Tibial nerve (tissue), 3 donors: ENCODE measurements at regions not wholly inside any gene's neighbourhood (a gene's known extent, or its start where the extent isn't known, plus 50 kb on each side); places are given as distances from the start of the nearest gene placed in this dataset.

Experiments
- CTCF ChIP-seq, 5 experiments: fragments of 200-600 bp in 3 of 5; fragments of 450-650 bp in 2 of 5; sonication (generic) in 3 of 5; IDR thresholded peaks; one replicate each; pipeline ENCODE4 v1.5.1; 2016 to 2019; ENCODE audit warnings: antibody characterized with exemption in 5 of 5, mild to moderate bottlenecking in 3 of 5, moderate library complexity in 2 of 5
- POLR2A ChIP-seq, 2 donors: fragments of 450-650 bp; IDR thresholded peaks; one replicate each; pipeline ENCODE4 v1.6.1; 2017; ENCODE audit warnings: antibody characterized with exemption in 2 of 2, mild to moderate bottlenecking in 2 of 2, moderate library complexity in 2 of 2

- TF ChIP-seq CTCF (IDR thresholded peaks at IDR 0.05), result no peak
- TF ChIP-seq POLR2A (IDR thresholded peaks at IDR 0.05), result no peak
These were observed 67.4 kb upstream of the WWC1 start for GRCh38 chr5:168224085-168224484.
